ENCODE measurements at regions not wholly inside any gene's neighbourhood (a gene's known extent, or its start where the extent isn't known, plus 50 kb on each side); places are given as distances from the start of the nearest gene placed in this dataset.

GRCh38 chr6:147834084-147834776, 325.7 kb downstream of the SAMD5 start:
- no peak for TF ChIP-seq CTCF (IDR thresholded peaks at IDR 0.05)
- Histone ChIP-seq H3K4me1 (no peaks in the 10 kb centered on the region), H3K4me3 (no peak overlapping the region), H3K27ac (no peak overlapping the region), H3K9ac (ENCODE audit: low read depth in 2 of 2, low read length in 2 of 2) (no peak overlapping the region), H3K27me3 (no peaks in the 10 kb centered on the region), H3K9me3 (no peaks in the 10 kb centered on the region), H3K36me3 (no peaks in the 10 kb centered on the region)
- no peak for DNase-seq
- intact Hi-C loops (cut with DNase I): no loop called here

- Histone ChIP-seq H3K27ac (no peak overlapping the region), H3K4me1 (no peaks in the 10 kb centered on the region), H3K4me3 (no peak overlapping the region), H3K27me3 (no peaks in the 10 kb centered on the region), H3K9me3 (no peaks in the 10 kb centered on the region), H3K9ac (ENCODE audit: low read depth in 2 of 2, low read length in 2 of 2) (no peak overlapping the region), H3K36me3 (no peaks in the 10 kb centered on the region)
- intact Hi-C loops (cut with DNase I): no loop called here
- TF ChIP-seq CTCF (IDR thresholded peaks at IDR 0.05): no peak
- DNase-seq: no peak
These were observed 329.1 kb downstream of the SAMD5 start for GRCh38 chr6:147837540-147837939.

GRCh38 chr6:147839708-147840610, 331.5 kb downstream of the SAMD5 start:
- no peak for TF ChIP-seq CTCF (IDR thresholded peaks at IDR 0.05)
- no peak overlapping the region for H3K4me3 ChIP-seq

GRCh38 chr6:147841547-147842148, 333.2 kb downstream of the SAMD5 start:
- intact Hi-C loops (cut with DNase I): no loop called here
- Histone ChIP-seq H3K4me1 (no peaks in the 10 kb centered on the region), H3K9me3 (no peaks in the 10 kb centered on the region), H3K27ac (no peak overlapping the region), H3K9ac (ENCODE audit: low read depth in 2 of 2, low read length in 2 of 2) (no peak overlapping the region), H3K27me3 (no peaks in the 10 kb centered on the region), H3K4me3 (no peak overlapping the region), H3K36me3 (no peaks in the 10 kb centered on the region)
- TF ChIP-seq CTCF (IDR thresholded peaks at IDR 0.05): no peak
- no peak for DNase-seq

More at GRCh38 chr6:147839708-147840610, 331.5 kb downstream of the SAMD5 start:
- Histone ChIP-seq H3K27me3 (no peaks in the 10 kb centered on the region), H3K9me3 (no peaks in the 10 kb centered on the region), H3K9ac (ENCODE audit: low read depth in 2 of 2, low read length in 2 of 2) (no peak overlapping the region), H3K27ac (no peak overlapping the region), H3K4me1 (no peaks in the 10 kb centered on the region), H3K36me3 (no peaks in the 10 kb centered on the region)
- no peak for DNase-seq
- intact Hi-C loops (cut with DNase I): no loop called here

- no peak overlapping the region for H3K4me3 ChIP-seq
- no peak overlapping the region for H3K9ac ChIP-seq (ENCODE audit: low read depth in 2 of 2, low read length in 2 of 2)
- no peaks in the 10 kb centered on the region for H3K36me3 ChIP-seq
- TF ChIP-seq CTCF (IDR thresholded peaks at IDR 0.05): no peak
- H3K4me1 ChIP-seq: no peaks in the 10 kb centered on the region
- no peak overlapping the region for H3K27ac ChIP-seq
- no peaks in the 10 kb centered on the region for H3K27me3 ChIP-seq
- intact Hi-C loops (cut with DNase I): no loop called here
- no peaks in the 10 kb centered on the region for H3K9me3 ChIP-seq
- DNase-seq: no peak
These were observed 341.2 kb downstream of the SAMD5 start for GRCh38 chr6:147849401-147850330.

Measured in colonic mucosa (tissue), 4 donors.